Uterus (tissue), 2 donors: ENCODE measurements at regions not wholly inside any gene's neighbourhood (a gene's known extent, or its start where the extent isn't known, plus 50 kb on each side); places are given as distances from the start of the nearest gene placed in this dataset.

ENCODE experiments used
- POLR2A ChIP-seq, 2 donors: fragments of 450-650 bp; IDR thresholded peaks; one replicate each; pipeline ENCODE4 v1.6.1; 2016; ENCODE audit warnings: antibody characterized with exemption in 2 of 2, mild to moderate bottlenecking in 1 of 2, moderate library complexity in 1 of 2
- TF ChIP-seq, protein P1 (sequence below), 4 experiments: fragments of 200-600 bp in 2 of 4; fragments of 450-650 bp in 2 of 4; sonication (generic) in 2 of 4; IDR thresholded peaks; one replicate each; pipeline ENCODE4 v1.5.1; 2016 to 2019; ENCODE audit warnings: antibody characterized with exemption in 4 of 4, mild to moderate bottlenecking in 2 of 4, moderate library complexity in 1 of 4

DNA sequence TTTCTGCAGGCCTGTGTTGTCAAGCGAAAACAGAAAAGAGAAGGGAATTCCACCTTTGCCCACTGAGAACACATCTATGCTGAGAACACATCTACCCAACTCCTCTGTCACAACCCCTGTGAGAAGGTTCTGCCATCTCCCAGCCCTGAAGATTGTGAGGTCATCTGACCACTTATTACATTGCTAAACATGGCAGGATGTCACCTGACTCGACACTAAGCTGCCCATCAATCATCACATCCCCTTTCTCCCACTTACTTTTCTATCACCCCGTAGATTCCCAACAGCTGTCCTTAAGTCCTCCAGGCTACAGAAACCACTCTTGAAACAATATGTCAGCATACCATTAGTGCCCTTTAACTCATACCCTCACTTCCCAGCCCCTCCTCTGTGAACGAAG lies 64.2 kb upstream of the PRSS3 start:
- TF ChIP-seq, protein P1, sequence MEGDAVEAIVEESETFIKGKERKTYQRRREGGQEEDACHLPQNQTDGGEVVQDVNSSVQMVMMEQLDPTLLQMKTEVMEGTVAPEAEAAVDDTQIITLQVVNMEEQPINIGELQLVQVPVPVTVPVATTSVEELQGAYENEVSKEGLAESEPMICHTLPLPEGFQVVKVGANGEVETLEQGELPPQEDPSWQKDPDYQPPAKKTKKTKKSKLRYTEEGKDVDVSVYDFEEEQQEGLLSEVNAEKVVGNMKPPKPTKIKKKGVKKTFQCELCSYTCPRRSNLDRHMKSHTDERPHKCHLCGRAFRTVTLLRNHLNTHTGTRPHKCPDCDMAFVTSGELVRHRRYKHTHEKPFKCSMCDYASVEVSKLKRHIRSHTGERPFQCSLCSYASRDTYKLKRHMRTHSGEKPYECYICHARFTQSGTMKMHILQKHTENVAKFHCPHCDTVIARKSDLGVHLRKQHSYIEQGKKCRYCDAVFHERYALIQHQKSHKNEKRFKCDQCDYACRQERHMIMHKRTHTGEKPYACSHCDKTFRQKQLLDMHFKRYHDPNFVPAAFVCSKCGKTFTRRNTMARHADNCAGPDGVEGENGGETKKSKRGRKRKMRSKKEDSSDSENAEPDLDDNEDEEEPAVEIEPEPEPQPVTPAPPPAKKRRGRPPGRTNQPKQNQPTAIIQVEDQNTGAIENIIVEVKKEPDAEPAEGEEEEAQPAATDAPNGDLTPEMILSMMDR (IDR thresholded peaks at IDR 0.05) = no peak
- TF ChIP-seq POLR2A (IDR thresholded peaks at IDR 0.05) = no peak
